HG02763 (cell line): ENCODE measurements at regions not wholly inside any gene's neighbourhood (a gene's known extent, or its start where the extent isn't known, plus 50 kb on each side); places are given as distances from the start of the nearest gene placed in this dataset.
"Not testable (repeated sequence)": the region's sequence is repeated elsewhere in the genome, so short reads cannot be mapped to it uniquely, and the experiment has no call there.

ENCODE experiments used
- ATAC-seq: cut with Tn5 transposase; IDR thresholded peaks from one replicate; pipeline ENCODE4 v1.9.1; 2021; ENCODE audit warnings: mild to moderate bottlenecking, moderate library complexity; ENCODE audit not compliant: unreplicated experiment

DNA sequence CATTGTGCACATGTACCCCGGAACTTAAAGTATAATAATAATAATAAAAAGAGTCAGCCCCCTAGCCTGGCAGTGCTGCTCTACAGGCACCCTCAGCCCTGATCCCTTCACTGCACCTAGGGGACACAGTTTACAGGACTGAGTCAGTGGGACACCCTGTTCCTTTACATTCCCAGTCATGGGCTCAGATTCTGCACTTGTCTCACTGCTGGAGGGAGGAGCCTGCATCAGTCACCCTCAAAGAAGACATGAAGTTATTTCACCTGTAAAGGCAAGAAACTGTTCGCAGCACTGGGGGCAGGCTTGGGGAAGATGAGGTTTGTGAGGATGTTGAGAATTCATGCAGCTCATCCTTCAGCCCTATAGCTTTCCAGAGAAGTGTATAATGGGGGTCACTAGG, 50.7 kb upstream of the VPREB1 start:
- ATAC-seq, result no peak

DNA sequence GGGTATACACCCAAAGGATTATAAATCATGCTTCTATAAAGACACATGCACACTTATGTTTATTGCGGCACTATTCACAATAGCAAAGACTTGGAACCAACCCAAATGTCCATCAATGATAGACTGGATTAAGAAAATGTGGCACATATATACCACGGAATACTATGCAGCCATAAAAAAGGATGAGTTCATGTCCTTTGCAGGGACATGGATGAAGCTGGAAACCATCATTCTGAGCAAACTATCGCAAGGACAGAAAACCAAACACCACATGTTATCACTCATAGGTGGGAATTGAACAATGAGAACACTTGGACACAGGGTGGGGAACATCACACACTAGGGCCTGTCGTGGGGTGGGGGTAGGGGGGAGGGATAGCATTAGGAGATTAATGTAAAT, 51.1 kb upstream of the VPREB1 start:
- not testable (repeated sequence) for ATAC-seq

DNA sequence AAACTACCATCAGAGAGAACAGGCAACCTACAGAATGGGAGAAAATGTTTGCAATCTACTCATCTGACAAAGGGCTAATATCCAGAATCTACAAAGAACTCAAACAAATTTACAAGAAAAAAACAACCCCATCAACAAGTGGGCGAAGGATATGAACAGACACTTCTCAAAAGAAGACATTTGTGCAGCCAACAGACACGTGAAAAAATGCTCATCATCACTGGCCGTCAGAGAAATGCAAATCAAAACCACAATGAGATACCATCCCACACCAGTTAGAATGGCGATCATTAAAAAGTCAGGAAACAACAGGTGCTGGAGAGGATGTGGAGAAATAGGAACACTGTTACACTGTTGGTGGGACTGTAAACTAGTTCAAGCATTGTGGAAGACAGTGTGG, 51.6 kb upstream of the VPREB1 start:
- not testable (repeated sequence) for ATAC-seq

DNA sequence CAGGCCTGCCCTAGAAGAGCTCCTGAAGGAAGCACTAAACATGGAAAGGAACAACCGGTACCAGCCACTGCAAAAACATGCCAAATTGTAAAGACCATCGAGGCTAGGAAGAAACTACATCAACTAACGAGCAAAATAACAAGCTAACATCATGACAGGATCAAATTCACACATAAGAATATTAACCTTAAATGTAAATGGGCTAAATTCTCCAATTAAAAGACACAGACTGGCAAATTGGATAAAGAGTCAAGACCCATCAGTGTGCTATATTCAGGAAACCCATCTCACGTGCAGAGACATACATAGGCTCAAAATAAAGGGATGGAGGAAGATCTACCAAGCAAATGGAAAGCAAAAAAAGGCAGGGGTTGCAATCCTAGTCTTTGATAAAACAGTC, 54.8 kb upstream of the VPREB1 start:
- not testable (repeated sequence) for ATAC-seq

DNA sequence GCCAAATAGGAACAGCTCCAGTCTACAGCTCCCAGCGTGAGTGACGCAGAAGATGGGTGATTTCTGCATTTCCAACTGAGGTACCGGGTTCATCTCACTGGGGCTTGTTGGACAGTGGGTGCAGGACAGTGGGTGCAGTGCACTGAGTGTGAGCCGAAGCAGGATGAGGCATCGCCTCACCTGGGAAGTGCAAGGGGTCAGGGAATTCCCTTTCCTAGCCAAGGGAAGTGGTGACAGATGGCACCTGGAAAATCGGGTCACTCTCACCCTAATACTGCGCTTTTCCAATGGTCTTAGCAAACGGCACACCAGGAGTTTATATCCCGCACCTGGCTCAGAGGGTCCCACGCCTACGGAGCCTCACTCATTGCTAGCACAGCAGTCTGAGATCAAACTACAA, 56.7 kb upstream of the VPREB1 start:
- not testable (repeated sequence) for ATAC-seq

DNA sequence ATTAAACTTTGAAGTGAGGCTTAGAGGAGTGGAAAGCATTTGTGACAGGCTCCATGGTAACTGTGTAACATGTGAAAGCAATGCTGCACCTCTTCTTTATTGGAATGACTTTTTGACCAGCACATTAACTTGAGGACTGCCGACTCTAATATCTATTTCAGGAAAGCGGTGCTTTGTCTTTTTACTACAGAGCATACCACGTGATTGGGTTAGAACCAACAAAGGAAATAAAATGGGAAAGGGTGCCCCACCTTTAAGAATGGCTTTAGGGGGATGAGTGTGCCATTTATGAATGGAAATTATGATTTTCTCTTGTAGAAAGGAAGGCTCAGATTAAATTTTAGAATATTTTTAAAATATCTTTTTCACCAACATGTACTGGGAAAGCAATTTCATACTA, 57.3 kb upstream of the VPREB1 start:
- ATAC-seq, result no peak

DNA sequence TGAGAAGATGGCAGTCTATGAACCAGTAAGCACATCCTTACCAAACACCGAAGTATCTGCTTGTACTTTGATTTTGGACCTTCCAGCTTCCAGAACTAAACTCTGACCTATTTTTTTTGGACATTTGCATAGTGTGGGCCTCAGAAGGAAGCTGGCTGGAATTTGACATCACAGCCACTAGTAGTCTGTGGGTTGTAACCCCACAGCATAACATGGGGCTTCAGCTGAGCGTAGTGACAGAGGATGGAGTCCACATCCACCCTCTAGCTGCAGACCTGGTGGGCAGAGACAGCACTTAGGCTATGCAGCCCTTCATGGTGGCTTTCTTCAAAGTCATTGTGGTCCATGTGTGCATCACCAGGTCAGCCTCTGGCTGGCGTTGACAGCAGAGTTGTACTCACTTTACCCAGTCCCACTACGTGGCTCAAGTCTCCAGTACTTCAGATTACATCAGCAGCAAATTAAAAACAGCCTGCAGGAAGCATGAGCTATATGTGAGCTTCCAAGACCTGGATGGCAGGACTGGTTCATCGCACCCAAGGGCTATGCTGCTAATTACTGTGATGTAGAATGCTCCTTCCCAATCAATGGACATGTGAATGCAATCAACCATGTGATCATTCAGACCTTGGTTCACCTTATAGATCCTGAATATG, 58.6 kb upstream of the VPREB1 start:
- no peak for ATAC-seq

DNA sequence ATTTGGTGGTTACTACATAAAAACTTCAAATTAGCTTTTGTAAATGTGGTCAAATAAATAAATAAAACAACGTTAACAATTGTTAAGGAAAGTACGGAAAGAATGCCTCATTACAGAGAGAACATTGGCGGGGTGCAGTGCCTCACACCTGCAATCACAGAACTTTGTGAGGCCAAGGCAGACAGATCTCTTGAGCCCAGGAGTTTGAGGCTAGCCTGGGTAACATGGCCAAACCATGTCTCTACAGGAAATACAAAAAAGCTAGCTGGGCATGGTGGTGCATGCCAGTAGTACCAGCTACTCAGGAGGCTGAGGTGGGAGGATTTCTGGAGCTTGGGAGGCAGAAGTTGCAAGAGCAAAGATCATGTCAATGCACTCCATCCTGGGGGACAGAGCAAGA, 59.4 kb upstream of the VPREB1 start:
- no peak for ATAC-seq

DNA sequence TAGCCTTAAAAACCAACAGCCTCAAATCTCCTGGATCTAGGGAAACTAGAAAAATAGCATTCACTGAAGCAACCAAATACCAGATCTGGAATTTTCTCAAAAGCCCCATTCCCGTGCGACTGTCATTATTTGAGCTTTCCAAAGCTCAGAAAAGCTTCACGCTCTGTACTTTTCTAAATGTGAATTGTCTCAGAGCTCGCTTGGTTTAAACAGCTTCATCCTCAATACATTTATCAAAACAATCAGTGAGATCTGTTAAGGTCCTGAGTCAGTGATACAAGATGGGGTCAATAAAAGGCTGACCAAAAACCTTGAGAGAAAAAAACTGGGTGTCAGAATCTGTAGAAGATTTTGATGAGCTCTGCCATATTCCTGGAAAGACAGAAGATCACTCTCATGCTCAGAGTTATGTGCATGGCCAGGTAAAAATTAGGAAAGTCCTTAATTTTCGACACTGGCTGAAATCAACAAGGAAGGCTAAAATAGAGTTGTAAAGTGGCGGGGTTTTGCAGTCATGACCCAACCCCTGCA, 60.2 kb upstream of the VPREB1 start:
- no peak for ATAC-seq

DNA sequence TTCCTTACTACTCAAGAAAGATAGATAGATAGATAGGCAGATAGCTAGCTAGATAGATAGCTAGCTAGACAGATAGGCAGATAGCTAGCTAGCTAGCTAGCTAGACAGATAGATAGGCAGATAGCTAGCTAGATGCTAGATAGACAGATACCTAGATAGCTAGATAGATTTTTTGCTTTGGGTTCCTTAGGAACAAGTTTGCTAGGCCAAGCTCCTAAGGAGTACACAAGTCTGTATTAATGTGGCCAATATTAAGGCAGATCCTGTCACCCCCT, 61.7 kb upstream of the VPREB1 start:
- no peak for ATAC-seq

DNA sequence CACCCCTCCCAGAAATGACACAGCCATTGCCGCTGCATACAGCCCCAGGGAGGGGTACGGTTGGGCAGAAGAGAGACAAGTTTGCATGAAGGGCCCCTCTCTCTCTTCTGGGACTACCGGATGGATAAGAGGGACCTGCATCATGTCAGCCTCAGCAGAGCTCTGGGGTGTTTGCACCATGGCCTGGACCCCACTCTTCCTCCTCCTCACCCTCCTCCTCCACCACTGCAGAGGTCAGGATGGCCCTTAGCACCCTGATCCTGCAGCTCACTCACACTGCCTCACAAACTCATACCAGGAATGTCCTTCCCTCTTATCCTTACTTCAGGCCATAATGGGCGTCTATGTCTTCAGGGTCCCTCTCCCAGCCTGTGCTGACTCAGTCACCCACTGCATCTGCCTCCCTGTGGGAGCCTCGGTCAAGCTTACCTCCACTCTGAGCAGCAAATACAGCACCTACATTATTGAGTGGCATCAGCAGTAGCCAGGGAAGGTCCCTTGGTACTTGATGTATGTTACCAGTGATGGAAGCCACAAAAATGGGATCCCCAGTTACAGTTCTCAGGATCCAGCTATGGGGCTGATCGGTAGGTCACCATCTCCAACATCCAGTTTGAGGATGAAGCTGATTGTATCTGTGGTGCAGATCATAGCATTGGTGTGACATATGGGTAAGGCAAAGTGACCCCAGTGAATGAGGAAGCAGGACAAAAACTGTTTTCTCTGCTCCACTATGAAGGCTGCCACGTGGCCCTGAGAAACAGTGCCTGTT, 62.2 kb upstream of the VPREB1 start:
- ATAC-seq, result no peak

DNA sequence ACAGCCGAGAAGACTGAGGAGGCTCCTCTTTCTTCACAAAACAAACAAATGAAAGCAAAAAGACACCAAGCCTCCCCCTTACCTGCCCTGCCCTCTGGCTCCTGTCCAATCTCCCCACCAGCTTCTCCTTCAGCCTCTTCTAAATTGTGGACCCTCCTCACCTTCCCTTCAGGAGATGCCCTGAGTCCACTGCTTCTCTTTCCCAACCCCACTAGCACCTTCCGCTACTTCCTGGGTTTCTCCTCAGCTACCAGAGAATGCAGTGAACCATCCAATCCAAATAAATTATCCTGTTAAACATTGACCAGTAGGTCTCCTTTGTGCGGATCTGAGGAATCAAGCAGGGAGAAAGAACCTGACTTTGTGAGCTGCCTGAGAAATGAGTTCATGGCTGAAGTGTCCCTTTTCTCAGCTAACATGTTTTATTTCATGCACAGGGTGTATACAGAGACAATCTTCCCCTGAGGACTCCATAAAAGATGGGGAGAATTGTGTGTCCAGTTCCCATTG, 63.2 kb upstream of the VPREB1 start:
- no peak for ATAC-seq

DNA sequence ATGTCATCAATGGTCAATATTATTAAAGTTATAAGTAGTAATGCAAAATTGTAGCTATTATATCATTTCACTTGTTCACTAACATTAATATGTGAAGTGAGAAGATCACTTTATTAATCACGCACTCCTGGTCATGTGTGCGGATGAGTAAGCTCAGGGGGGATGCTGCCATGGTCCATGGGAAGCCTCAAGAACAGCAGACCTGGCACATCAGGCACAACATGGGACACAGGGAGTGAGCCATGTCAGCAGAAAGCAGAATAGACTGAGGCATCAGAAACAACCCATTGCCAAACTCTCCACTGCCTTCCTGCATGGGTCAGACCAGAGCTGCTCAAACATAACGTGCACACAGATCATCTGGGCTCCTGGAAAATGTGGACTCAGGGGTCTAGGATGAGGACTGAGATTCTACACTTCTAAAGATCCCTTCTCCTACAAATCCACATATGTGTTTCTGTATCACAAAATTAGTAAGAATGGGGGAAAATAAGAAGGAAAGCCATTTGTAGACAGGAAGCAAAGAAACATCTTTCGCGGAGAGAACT, 63.8 kb upstream of the VPREB1 start:
- ATAC-seq, result no peak

DNA sequence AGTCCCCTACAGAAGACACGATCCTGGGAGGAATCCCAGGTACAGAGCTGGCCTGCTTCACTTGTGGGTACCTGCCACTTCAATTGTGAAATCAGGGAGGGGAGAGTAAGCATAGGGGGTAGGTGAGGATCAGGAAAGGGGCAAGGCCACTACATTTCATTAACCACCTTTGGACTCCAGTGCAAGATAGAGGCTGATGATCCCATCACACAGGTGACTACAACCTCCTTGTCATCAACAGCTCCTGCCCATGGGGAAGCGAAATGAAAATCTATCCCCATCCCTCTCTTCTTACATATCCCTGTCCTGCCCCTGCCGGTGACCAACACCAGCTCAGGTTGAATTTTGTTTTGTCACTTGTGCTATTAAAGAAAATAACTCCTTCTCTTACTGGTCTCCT, 64.7 kb upstream of the VPREB1 start:
- ATAC-seq, result no peak

DNA sequence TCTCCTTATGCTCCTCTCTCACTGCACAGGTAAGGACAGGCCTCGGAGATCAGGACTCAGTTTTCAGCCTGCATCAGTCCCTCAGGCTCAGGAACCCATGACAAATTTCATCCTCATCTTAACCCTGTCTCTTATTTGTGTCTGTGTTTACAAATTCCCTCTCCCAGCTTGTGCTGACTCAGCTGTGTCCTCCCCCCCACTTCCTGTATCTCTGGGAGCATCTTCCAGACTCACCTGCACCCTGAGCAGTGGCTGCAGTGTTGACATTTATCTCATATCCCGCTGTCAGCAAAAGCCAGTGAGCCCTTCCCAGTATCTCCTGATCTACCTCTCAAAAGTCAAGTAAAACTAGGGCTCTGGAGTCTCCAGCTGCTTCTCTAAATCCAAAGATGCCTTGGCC, 65.6 kb upstream of the VPREB1 start:
- ATAC-seq, result no peak

DNA sequence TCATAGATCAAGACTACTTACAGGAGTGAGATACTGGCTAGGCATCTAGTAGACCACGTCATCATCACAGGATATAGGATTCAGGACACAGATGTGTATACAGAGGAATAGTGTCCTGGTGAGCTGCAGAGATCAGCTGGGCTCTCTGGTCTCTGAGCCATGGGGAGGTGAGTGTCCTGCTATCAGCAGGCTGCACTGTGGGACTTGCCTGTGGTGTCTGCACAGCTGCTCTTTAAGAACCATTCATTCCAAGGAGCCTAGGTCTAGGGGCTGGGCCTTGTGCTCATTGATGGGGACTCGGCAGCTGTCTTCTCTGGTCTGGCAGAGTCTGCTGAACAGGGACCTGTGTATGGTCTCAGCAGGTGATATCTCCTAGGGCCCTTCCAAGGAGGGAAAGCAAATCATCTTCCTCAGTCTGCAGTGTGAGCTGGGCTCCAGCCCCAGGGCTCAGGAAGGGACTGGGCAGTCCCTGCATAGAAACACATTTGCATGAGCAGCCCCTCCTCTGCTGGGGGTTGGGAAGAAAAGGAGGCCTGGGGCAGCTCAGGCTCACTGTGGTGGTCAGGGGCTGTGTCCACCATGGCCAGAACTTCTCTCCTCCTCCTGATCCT, 66.1 kb upstream of the VPREB1 start:
- no peak for ATAC-seq

DNA sequence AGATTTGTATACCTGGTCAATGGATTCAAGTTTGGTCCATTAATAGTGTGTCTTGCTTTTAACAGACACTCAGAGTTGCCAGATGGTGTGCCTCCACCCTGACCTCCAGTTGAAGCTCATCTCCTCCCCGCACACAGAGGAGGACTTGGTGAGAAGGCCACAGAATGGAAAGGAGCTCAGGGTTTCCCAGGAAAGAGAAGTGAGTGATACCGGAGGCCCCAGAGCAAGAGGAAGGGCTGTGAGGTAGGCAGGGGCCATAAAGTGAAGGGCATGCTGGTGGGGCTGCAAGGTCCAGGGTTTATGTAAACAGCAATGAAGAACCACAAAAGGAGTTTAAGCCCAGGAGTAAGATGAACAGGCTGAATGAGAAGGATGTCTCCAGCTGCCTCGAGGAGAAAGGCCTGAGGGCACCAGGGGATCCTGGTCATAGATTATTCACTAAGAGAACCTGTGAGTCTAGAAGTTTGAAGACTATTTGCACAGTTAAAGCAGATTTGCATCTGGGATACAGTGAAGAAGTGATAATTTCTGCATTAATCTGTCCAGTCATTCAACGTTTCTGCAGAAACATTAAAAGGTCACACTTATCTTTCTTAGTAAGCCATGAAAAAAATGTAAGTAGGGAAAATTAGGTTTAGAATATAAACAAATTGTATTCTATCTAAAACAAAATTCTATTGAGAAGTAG, 67.5 kb upstream of the VPREB1 start:
- no peak for ATAC-seq

DNA sequence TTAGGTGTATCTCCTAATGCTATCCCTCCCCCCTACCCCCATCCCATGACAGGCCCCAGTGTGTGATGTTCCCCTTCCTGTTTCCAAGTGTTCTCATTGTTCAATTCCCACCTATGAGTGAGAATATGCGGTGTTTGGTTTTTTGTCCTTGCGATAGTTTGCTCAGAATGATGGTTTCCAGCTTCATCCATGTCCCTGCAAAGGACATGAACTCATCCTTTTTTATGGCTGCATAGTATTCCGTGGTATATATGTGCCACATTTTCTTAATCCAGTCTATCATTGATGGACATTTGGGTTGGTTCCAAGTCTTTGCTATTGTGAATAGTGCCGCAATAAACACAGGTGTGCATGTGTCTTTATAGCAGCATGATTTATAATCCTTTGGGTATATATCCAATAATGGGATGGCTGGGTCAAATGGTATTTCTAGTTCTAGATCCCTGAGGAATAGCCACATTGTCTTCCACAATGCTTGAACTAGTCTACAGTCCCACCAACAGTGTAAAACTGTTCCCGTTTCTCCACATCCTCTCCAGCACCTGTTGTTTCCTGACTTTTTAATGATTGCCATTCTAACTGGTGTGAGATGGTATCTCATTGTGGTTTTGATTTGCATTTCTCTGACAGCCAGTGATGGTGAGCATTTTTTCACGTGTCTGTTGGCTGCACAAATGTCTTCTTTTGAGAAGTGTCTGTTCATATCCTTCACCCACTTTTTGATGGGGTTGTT, 71.5 kb upstream of the VPREB1 start:
- ATAC-seq, result not testable (repeated sequence)

DNA sequence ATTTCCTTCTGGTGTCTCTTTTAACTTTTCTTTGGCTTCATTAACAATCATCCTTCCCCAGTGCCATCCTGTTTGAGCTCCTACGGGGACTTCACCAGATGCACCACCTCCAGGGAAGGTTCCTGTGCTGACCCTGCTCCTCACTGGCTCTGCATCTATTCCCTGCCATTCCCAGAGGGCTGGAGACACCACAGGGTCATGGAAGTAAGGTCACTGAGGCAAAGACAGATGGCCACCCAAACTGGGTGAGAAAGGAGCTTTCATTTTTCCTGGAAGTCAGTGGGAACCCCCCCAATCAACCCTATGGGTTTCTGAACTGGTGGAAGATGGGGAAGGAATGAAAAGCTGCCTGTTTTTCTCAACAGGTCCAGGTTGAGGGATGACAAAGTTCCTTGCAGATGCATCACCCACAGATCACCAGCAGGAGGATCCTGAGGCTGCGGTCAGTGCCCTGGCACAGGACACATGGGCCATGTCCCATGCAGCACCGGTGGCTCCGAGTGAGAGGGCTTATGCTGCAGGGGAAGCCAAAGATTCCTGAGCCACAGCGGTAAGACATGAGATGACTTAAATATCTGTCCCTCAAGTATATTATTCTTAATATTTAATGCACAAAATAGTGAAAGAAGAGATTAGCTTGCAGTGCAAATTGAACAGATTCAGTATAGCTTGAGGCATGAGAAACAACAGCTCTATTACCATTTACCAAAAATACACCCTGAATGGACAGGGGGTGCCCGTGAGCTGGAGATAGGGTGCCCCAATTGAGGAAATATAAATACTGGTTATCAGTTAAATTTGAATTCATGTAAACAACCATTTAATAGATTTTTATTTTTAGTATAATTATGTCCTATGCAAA, 73.0 kb upstream of the VPREB1 start:
- ATAC-seq, result no peak

DNA sequence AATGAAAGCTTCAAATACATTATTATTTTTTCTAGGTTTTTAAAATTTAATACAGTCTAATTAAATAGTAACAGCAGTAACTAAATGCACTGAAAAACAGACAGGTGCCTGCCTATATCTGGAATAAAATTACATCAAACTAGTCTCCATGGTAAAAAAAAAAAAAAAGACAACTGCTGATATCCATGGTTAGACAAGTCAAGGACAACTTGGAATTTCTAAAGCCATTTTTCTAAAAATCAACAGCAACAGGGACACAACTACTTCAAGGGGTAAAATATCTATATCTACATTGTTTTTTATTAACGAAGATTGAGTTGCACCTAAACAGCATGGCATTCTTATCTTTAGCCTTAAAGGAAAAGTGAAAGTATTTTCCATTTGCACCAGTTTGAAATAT, 74.7 kb upstream of the VPREB1 start:
- ATAC-seq, result no peak
